ENCODE measurements at regions not wholly inside any gene's neighbourhood (a gene's known extent, or its start where the extent isn't known, plus 50 kb on each side); places are given as distances from the start of the nearest gene placed in this dataset.

GRCh38 chrX:122816288-122816687 lies 367.8 kb upstream of the GRIA3 start:
- H3K27ac Mint-ChIP-seq (ENCODE audit: unreplicated experiment) = no peak overlapping the region
- no peak for DNase-seq (ENCODE audit: low spot score)
- no peaks in the 10 kb centered on the region for H3K4me1 Mint-ChIP-seq (ENCODE audit: low read depth)
- TF ChIP-seq, protein P1, sequence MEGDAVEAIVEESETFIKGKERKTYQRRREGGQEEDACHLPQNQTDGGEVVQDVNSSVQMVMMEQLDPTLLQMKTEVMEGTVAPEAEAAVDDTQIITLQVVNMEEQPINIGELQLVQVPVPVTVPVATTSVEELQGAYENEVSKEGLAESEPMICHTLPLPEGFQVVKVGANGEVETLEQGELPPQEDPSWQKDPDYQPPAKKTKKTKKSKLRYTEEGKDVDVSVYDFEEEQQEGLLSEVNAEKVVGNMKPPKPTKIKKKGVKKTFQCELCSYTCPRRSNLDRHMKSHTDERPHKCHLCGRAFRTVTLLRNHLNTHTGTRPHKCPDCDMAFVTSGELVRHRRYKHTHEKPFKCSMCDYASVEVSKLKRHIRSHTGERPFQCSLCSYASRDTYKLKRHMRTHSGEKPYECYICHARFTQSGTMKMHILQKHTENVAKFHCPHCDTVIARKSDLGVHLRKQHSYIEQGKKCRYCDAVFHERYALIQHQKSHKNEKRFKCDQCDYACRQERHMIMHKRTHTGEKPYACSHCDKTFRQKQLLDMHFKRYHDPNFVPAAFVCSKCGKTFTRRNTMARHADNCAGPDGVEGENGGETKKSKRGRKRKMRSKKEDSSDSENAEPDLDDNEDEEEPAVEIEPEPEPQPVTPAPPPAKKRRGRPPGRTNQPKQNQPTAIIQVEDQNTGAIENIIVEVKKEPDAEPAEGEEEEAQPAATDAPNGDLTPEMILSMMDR (IDR thresholded peaks at IDR 0.05) = no peak
- peaks cover 26% of the 10 kb centered on the region for H3K9me3 Mint-ChIP-seq (ENCODE audit: low read depth)
- no peaks in the 10 kb centered on the region for H3K27me3 Mint-ChIP-seq (ENCODE audit: low read depth)
- H3K36me3 Mint-ChIP-seq (ENCODE audit: low read depth) = peaks cover 3% of the 10 kb centered on the region
- H3K4me3 Mint-ChIP-seq (ENCODE audit: unreplicated experiment) = no peak overlapping the region

DNA sequence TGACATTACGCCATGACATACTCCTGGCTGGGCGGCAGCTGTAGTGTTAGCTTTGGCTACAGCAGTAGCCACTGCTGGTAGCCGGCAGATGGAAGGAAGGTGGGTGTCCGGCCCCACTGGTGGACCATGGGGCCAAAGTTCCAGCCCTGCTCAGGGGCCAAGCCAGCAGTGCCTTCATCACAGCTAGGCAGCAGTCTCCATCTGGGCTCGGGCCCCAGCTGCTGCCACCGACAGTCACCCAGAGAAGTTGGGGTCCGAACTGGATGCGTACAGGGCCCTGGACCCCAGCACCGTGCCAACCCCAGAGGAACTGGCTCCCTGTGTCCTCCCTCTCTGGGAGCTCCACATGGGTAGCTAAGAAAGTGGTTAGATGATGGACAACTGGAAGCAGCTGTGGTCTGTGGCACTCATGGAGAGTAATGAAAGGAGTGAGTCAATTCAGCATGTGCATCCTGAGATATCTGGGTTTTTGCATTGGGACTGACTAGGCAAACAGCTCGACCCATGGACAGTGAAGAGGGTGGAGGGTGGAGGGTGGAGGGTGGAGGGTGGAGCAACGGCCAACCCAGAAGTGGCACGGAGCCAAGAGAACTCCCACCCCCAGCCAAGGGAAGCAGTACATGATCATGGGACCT lies 366.6 kb upstream of the GRIA3 start:
- TF ChIP-seq, protein P1 (IDR thresholded peaks at IDR 0.05) = no peak
- peak; percentile 61 for DNase-seq (ENCODE audit: low spot score)
- peaks cover 3% of the 10 kb centered on the region for H3K36me3 Mint-ChIP-seq (ENCODE audit: low read depth)
- H3K9me3 Mint-ChIP-seq (ENCODE audit: low read depth) = peaks cover 32% of the 10 kb centered on the region
- H3K4me1 Mint-ChIP-seq (ENCODE audit: low read depth) = no peaks in the 10 kb centered on the region
- no peak overlapping the region for H3K4me3 Mint-ChIP-seq (ENCODE audit: unreplicated experiment)
- H3K27ac Mint-ChIP-seq (ENCODE audit: unreplicated experiment) = no peak overlapping the region
- no peaks in the 10 kb centered on the region for H3K27me3 Mint-ChIP-seq (ENCODE audit: low read depth)

GRCh38 chrX:122818068-122818467 lies 366.0 kb upstream of the GRIA3 start:
- H3K27ac Mint-ChIP-seq (ENCODE audit: unreplicated experiment) = no peak overlapping the region
- peaks cover 3% of the 10 kb centered on the region for H3K36me3 Mint-ChIP-seq (ENCODE audit: low read depth)
- TF ChIP-seq, protein P1 (IDR thresholded peaks at IDR 0.05) = no peak
- H3K4me1 Mint-ChIP-seq (ENCODE audit: low read depth) = no peaks in the 10 kb centered on the region
- peaks cover 37% of the 10 kb centered on the region for H3K9me3 Mint-ChIP-seq (ENCODE audit: low read depth)
- H3K27me3 Mint-ChIP-seq (ENCODE audit: low read depth) = no peaks in the 10 kb centered on the region
- H3K4me3 Mint-ChIP-seq (ENCODE audit: unreplicated experiment) = no peak overlapping the region
- no peak for DNase-seq (ENCODE audit: low spot score)

DNA sequence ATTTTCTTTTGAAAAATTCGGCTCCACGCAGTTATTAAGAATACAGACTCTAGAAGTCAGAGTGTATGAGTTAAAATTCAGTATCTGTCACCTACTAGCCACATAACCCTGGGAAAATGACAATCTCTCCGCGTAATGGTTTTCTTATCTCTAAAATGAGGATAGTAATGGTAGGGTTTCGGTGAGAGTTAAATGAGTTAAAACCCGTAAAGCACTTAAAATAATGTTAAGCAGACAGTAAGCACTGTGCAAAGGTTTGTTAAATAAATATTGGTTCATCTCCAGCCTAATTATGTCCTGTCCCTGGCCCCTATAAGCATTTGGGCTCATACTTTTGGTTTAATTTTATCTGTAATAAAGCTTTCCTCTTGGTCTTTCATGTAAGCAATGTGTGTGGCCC lies 350.8 kb upstream of the GRIA3 start:
- TF ChIP-seq, protein P1 (IDR thresholded peaks at IDR 0.05) = no peak
- H3K4me3 Mint-ChIP-seq (ENCODE audit: unreplicated experiment) = no peak overlapping the region
- H3K9me3 Mint-ChIP-seq (ENCODE audit: low read depth) = peaks cover 3% of the 10 kb centered on the region
- no peaks in the 10 kb centered on the region for H3K4me1 Mint-ChIP-seq (ENCODE audit: low read depth)
- no peak for DNase-seq (ENCODE audit: low spot score)
- H3K27me3 Mint-ChIP-seq (ENCODE audit: low read depth) = peaks cover 10% of the 10 kb centered on the region
- no peak overlapping the region for H3K27ac Mint-ChIP-seq (ENCODE audit: unreplicated experiment)
- H3K36me3 Mint-ChIP-seq (ENCODE audit: low read depth) = no peaks in the 10 kb centered on the region

DNA sequence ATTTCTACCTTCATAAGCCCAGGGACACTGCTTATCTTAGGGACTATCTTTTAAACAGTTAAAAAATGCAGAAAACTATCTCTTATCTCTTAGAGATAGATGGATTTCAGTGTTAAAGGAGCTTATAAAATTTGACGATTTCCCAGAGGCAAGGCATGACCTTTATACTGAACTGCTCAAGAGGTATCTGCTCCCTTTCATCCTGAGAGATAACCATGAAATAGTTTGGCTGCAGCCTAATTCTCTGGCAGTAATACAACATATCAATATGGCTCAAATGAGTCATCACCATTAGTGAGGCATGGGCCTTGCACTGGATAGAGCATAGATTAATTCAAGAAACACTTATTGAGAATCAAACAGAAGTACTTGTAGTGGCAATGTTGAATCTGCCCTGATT lies 348.2 kb upstream of the GRIA3 start:
- TF ChIP-seq, protein P1 (IDR thresholded peaks at IDR 0.05) = no peak
- no peak overlapping the region for H3K4me3 Mint-ChIP-seq (ENCODE audit: unreplicated experiment)
- H3K27ac Mint-ChIP-seq (ENCODE audit: unreplicated experiment) = no peak overlapping the region
- peaks cover 7% of the 10 kb centered on the region for H3K27me3 Mint-ChIP-seq (ENCODE audit: low read depth)
- no peaks in the 10 kb centered on the region for H3K36me3 Mint-ChIP-seq (ENCODE audit: low read depth)
- peaks cover 3% of the 10 kb centered on the region for H3K9me3 Mint-ChIP-seq (ENCODE audit: low read depth)
- no peaks in the 10 kb centered on the region for H3K4me1 Mint-ChIP-seq (ENCODE audit: low read depth)
- DNase-seq (ENCODE audit: low spot score) = no peak
